ENCODE measurements at regions not wholly inside any gene's neighbourhood (a gene's known extent, or its start where the extent isn't known, plus 50 kb on each side); places are given as distances from the start of the nearest gene placed in this dataset.

- DNase-seq: no peak
Measured at GRCh38 chr9:129408535-129409215, 212.2 kb downstream of the C9orf50 start.

GRCh38 chr9:129407905-129408452, 212.9 kb downstream of the C9orf50 start:
- no peak for DNase-seq

GRCh38 chr9:129406278-129407225, 214.3 kb downstream of the C9orf50 start:
- DNase-seq: no peak

- DNase-seq: no peak
Measured at GRCh38 chr9:129405827-129406213, 215.1 kb downstream of the C9orf50 start.

GRCh38 chr9:129405089-129405826, 215.6 kb downstream of the C9orf50 start:
- no peak for DNase-seq

- DNase-seq: no peak
Measured at GRCh38 chr9:129404621-129405020, 216.3 kb downstream of the C9orf50 start.

- no peak for DNase-seq
Measured at GRCh38 chr9:129403779-129404620, 216.9 kb downstream of the C9orf50 start.

GRCh38 chr9:129402931-129403778, 217.7 kb downstream of the C9orf50 start:
- no peak for DNase-seq

- DNase-seq: no peak
Measured at GRCh38 chr9:129402371-129402739, 218.5 kb downstream of the C9orf50 start.

GRCh38 chr9:129401623-129402370, 219.1 kb downstream of the C9orf50 start:
- DNase-seq: no peak

- DNase-seq: no peak
Measured at GRCh38 chr9:129400971-129401622, 219.8 kb downstream of the C9orf50 start.

- no peak for DNase-seq
Measured at GRCh38 chr9:129400001-129400970, 220.6 kb downstream of the C9orf50 start.

GRCh38 chr9:129399634-129399990, 221.3 kb downstream of the C9orf50 start:
- no peak for DNase-seq

- no peak for DNase-seq
Measured at GRCh38 chr9:129398961-129399633, 221.0 kb upstream of the IER5L start.

- DNase-seq: no peak
Measured at GRCh38 chr9:129398101-129398960, 220.3 kb upstream of the IER5L start.

- no peak for DNase-seq
Measured at GRCh38 chr9:129397335-129397734, 219.3 kb upstream of the IER5L start.

GRCh38 chr9:129396365-129396708, 218.3 kb upstream of the IER5L start:
- DNase-seq: no peak

All from activated gamma-delta T cell treated with Interleukin-2 at 50 U/mL for 16 hours (primary cell).